Medulla oblongata (tissue), 1 donor: ENCODE measurements at regions not wholly inside any gene's neighbourhood (a gene's known extent, or its start where the extent isn't known, plus 50 kb on each side); places are given as distances from the start of the nearest gene placed in this dataset.

ENCODE experiments used
- DNase-seq: peaks from one replicate; pipeline ENCODE4 v3.0.0-alpha.2; 2015; ENCODE audit errors: extremely low spot score

- peak; percentile 26 for DNase-seq
These were observed 52.5 kb downstream of the KCNF1 start for GRCh38 chr2:10964052-10964790.

GRCh38 chr2:10965241-10965843 is 53.6 kb downstream of the KCNF1 start:
- no peak for DNase-seq

GRCh38 chr2:10966056-10966455 is 54.3 kb downstream of the KCNF1 start:
- DNase-seq, result no peak

- DNase-seq, result no peak
These were observed 55.0 kb downstream of the KCNF1 start for GRCh38 chr2:10966741-10967140.

- no peak for DNase-seq
These were observed 56.4 kb downstream of the KCNF1 start for GRCh38 chr2:10968176-10968575.

GRCh38 chr2:10970666-10971065 is 58.9 kb downstream of the KCNF1 start:
- no peak for DNase-seq

- DNase-seq, result no peak
These were observed 59.6 kb downstream of the KCNF1 start for GRCh38 chr2:10971161-10971887.

- no peak for DNase-seq
These were observed 60.1 kb downstream of the KCNF1 start for GRCh38 chr2:10971888-10972260.

GRCh38 chr2:10972683-10973433 is 61.1 kb downstream of the KCNF1 start:
- no peak for DNase-seq

- DNase-seq, result no peak
These were observed 62.0 kb downstream of the KCNF1 start for GRCh38 chr2:10973766-10974165.

- DNase-seq, result no peak
These were observed 65.3 kb downstream of the KCNF1 start for GRCh38 chr2:10977003-10977402.

- DNase-seq, result no peak
These were observed 65.9 kb downstream of the KCNF1 start for GRCh38 chr2:10977621-10978020.

GRCh38 chr2:10978090-10978670 is 66.4 kb downstream of the KCNF1 start:
- DNase-seq, result no peak

- no peak for DNase-seq
These were observed 68.3 kb downstream of the KCNF1 start for GRCh38 chr2:10980071-10980470.

- no peak for DNase-seq
These were observed 69.2 kb downstream of the KCNF1 start for GRCh38 chr2:10980886-10981425.

- DNase-seq, result no peak
These were observed 69.7 kb downstream of the KCNF1 start for GRCh38 chr2:10981451-10981850.

GRCh38 chr2:10981941-10982431 is 70.3 kb downstream of the KCNF1 start:
- DNase-seq, result no peak

GRCh38 chr2:10982931-10983701 is 71.4 kb downstream of the KCNF1 start:
- no peak for DNase-seq

GRCh38 chr2:10983711-10984110 is 72.0 kb downstream of the KCNF1 start:
- no peak for DNase-seq

- no peak for DNase-seq
These were observed 72.8 kb downstream of the KCNF1 start for GRCh38 chr2:10984418-10985135.
